ENCODE measurements at regions not wholly inside any gene's neighbourhood (a gene's known extent, or its start where the extent isn't known, plus 50 kb on each side); places are given as distances from the start of the nearest gene placed in this dataset.
"Not testable (repeated sequence)": the region's sequence is repeated elsewhere in the genome, so short reads cannot be mapped to it uniquely, and the experiment has no call there.

DNA sequence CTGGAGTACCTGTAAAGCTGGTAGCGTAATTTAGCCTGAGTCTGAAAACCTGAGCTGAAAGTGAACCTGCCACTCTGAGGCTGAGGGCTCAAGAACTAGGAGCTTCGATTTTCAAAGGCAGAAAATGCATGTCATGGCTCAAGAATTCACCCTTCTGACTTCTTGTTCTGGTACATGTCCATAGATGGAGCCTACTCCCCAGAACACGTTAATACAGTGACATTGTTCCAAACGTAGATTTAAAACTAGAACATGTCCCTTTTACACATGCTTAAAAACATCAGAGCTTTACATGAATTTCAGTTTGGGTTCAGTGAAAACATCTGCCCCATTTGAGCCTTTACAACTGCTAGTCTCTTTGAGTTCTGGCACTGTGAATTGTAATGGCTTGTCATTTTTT, 115.5 kb upstream of the WDR1 start:
- DNase-seq: no peak
- Histone ChIP-seq H3K4me1 (ENCODE audit: control extremely low read depth in 1 of 4, control insufficient read depth in 4 of 4, insufficient read depth in 4 of 4, low read length in 3 of 4) (no peaks in the 10 kb centered on the region), H3K4me3 (ENCODE audit: control insufficient read depth in 1 of 7, extremely low read depth in 1 of 7, insufficient read depth in 4 of 7, low read depth in 2 of 7, low read length in 6 of 7) (no peak overlapping the region), H3K27me3 (replicated peaks in 2 of 5; ENCODE audit: control insufficient read depth in 4 of 5, insufficient read depth in 5 of 5, low read length in 4 of 5) (peaks cover 0 to 5% (median 0%) of the 10 kb centered on the region in 5 experiments), H3K36me3 (ENCODE audit: control insufficient read depth in 4 of 4, insufficient read depth in 4 of 4, low read length in 3 of 4) (no peaks in the 10 kb centered on the region), H3K27ac (ENCODE audit: insufficient read depth in 1 of 2, low read depth in 1 of 2, low read length in 2 of 2, poor library complexity in 1 of 2, severe bottlenecking in 2 of 2) (no peak overlapping the region), H3K9me3 (ENCODE audit: control extremely low read depth in 1 of 5, control insufficient read depth in 4 of 5, insufficient read depth in 2 of 5, low read depth in 1 of 5, low read length in 4 of 5) (no peaks in the 10 kb centered on the region)
- CTCF ChIA-PET: no interaction called here
- no CpG with 5 or more reads among the region's 4 CpGs for WGBS (ENCODE audit: insufficient coverage)
- POLR2A ChIA-PET: no interaction called here

DNA sequence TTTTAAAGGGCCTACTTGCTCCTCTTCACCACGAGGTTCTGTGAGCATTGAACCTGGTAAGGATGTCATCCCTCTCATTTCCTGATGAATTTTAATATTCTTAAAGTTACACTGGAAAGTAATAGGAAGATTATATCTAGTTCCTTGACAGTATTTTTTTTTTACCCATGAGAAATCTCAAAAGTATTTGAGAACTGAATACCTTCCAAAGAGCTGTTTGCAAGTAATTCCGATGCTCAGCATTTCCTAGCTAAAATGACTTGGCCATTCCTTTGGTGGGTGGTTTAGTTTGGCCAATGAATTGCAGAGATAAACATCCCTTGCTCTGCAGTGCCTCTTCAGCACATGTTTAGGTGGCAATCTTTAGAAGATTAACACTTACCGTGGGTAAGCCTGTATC, 110.2 kb upstream of the WDR1 start:
- WGBS (ENCODE audit: insufficient coverage): no CpG with 5 or more reads among the region's 3 CpGs
- Histone ChIP-seq H3K4me1 (ENCODE audit: control extremely low read depth in 1 of 4, control insufficient read depth in 4 of 4, insufficient read depth in 4 of 4, low read length in 3 of 4) (no peaks in the 10 kb centered on the region), H3K27ac (ENCODE audit: insufficient read depth in 1 of 2, low read depth in 1 of 2, low read length in 2 of 2, poor library complexity in 1 of 2, severe bottlenecking in 2 of 2) (no peak overlapping the region), H3K36me3 (ENCODE audit: control insufficient read depth in 4 of 4, insufficient read depth in 4 of 4, low read length in 3 of 4) (no peaks in the 10 kb centered on the region), H3K9me3 (ENCODE audit: control extremely low read depth in 1 of 5, control insufficient read depth in 4 of 5, insufficient read depth in 2 of 5, low read depth in 1 of 5, low read length in 4 of 5) (no peaks in the 10 kb centered on the region), H3K27me3 (replicated peaks in 2 of 5; ENCODE audit: control insufficient read depth in 4 of 5, insufficient read depth in 5 of 5, low read length in 4 of 5) (no peaks in the 10 kb centered on the region), H3K4me3 (ENCODE audit: control insufficient read depth in 1 of 7, extremely low read depth in 1 of 7, insufficient read depth in 4 of 7, low read depth in 2 of 7, low read length in 6 of 7) (no peak overlapping the region)
- ChIA-PET CTCF (no interaction called here), POLR2A (no interaction called here)
- no peak for DNase-seq

DNA sequence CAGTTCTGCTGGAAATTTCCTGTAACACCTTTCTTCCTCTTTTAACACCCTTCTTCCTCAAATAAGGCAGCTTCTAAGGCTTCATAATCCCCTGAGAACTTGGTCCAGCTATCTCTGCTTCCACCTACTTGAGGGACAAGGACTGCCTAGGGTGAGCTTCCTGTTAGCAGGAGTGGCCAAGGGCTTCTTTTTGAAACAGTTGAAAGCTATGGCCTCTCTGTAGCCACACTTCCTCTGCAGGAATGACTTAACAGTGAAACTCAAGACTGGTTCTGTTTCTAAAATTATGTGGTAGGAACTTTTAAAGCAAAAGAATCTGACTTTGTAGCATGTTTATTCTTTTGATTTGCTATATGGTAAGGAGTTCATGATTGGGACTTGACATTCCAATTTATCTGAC, 108.5 kb upstream of the WDR1 start:
- ChIA-PET POLR2A (no interaction called here), CTCF (no interaction called here)
- Histone ChIP-seq H3K9me3 (ENCODE audit: control extremely low read depth in 1 of 5, control insufficient read depth in 4 of 5, insufficient read depth in 2 of 5, low read depth in 1 of 5, low read length in 4 of 5) (no peaks in the 10 kb centered on the region), H3K27me3 (replicated peaks in 2 of 5; ENCODE audit: control insufficient read depth in 4 of 5, insufficient read depth in 5 of 5, low read length in 4 of 5) (no peaks in the 10 kb centered on the region), H3K4me1 (ENCODE audit: control extremely low read depth in 1 of 4, control insufficient read depth in 4 of 4, insufficient read depth in 4 of 4, low read length in 3 of 4) (no peaks in the 10 kb centered on the region), H3K27ac (ENCODE audit: insufficient read depth in 1 of 2, low read depth in 1 of 2, low read length in 2 of 2, poor library complexity in 1 of 2, severe bottlenecking in 2 of 2) (no peak overlapping the region), H3K36me3 (ENCODE audit: control insufficient read depth in 4 of 4, insufficient read depth in 4 of 4, low read length in 3 of 4) (no peaks in the 10 kb centered on the region), H3K4me3 (ENCODE audit: control insufficient read depth in 1 of 7, extremely low read depth in 1 of 7, insufficient read depth in 4 of 7, low read depth in 2 of 7, low read length in 6 of 7) (no peak overlapping the region)
- no peak for DNase-seq

DNA sequence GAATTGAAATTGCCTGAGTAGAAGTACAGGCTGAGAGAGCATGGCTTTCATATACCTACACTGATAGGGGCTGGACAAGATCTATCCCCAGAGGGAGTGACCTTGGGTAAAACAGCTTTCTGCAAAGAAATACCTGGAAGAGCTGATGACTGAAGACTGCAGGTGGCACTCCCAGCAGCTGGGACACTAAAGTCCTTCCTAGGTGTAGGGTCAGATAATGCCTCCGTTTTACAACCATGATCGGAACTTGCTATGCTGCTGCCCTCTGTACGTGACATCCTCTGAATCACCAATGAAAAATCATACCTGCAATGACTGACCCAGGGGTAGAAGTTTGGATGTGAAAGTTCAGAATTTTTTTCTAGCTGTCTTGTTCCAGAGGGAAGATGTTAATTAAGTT, 107.2 kb upstream of the WDR1 start:
- CTCF ChIA-PET: no interaction called here
- H3K27ac ChIP-seq (ENCODE audit: insufficient read depth in 1 of 2, low read depth in 1 of 2, low read length in 2 of 2, poor library complexity in 1 of 2, severe bottlenecking in 2 of 2): no peak overlapping the region
- no peaks in the 10 kb centered on the region for H3K36me3 ChIP-seq (ENCODE audit: control insufficient read depth in 4 of 4, insufficient read depth in 4 of 4, low read length in 3 of 4)
- no peaks in the 10 kb centered on the region for H3K27me3 ChIP-seq (replicated peaks in 2 of 5; ENCODE audit: control insufficient read depth in 4 of 5, insufficient read depth in 5 of 5, low read length in 4 of 5)
- no peak for DNase-seq
- no CpG with 5 or more reads among the region's 3 CpGs for WGBS (ENCODE audit: insufficient coverage)
- H3K4me1 ChIP-seq (ENCODE audit: control extremely low read depth in 1 of 4, control insufficient read depth in 4 of 4, insufficient read depth in 4 of 4, low read length in 3 of 4): no peaks in the 10 kb centered on the region
- no peak overlapping the region for H3K4me3 ChIP-seq (ENCODE audit: control insufficient read depth in 1 of 7, extremely low read depth in 1 of 7, insufficient read depth in 4 of 7, low read depth in 2 of 7, low read length in 6 of 7)
- POLR2A ChIA-PET: interaction anchor here (0.7 to 1.2 kb wide), 2 partner anchors 26 to 260 kb away, joined by 3 read pairs; no protein-coding TSS in a partner anchor
- H3K9me3 ChIP-seq (ENCODE audit: control extremely low read depth in 1 of 5, control insufficient read depth in 4 of 5, insufficient read depth in 2 of 5, low read depth in 1 of 5, low read length in 4 of 5): no peaks in the 10 kb centered on the region

- H3K36me3 ChIP-seq (ENCODE audit: control insufficient read depth in 4 of 4, insufficient read depth in 4 of 4, low read length in 3 of 4); H3K9me3 ChIP-seq (ENCODE audit: control extremely low read depth in 1 of 5, control insufficient read depth in 4 of 5, insufficient read depth in 2 of 5, low read depth in 1 of 5, low read length in 4 of 5); POLR2A ChIA-PET; H3K27ac ChIP-seq (ENCODE audit: insufficient read depth in 1 of 2, low read depth in 1 of 2, low read length in 2 of 2, poor library complexity in 1 of 2, severe bottlenecking in 2 of 2); H3K4me3 ChIP-seq (ENCODE audit: control insufficient read depth in 1 of 7, extremely low read depth in 1 of 7, insufficient read depth in 4 of 7, low read depth in 2 of 7, low read length in 6 of 7); H3K4me1 ChIP-seq (ENCODE audit: control extremely low read depth in 1 of 4, control insufficient read depth in 4 of 4, insufficient read depth in 4 of 4, low read length in 3 of 4); CTCF ChIA-PET; H3K27me3 ChIP-seq (replicated peaks in 2 of 5; ENCODE audit: control insufficient read depth in 4 of 5, insufficient read depth in 5 of 5, low read length in 4 of 5); DNase-seq: not testable (repeated sequence)
- no CpG with 5 or more reads among the region's 3 CpGs for WGBS (ENCODE audit: insufficient coverage)
Measured at GRCh38 chr4:10213481-10213880, 96.9 kb upstream of the WDR1 start.

GRCh38 chr4:10212901-10213300, 96.3 kb upstream of the WDR1 start:
- WGBS (ENCODE audit: insufficient coverage): no CpG with 5 or more reads among the region's 3 CpGs
- POLR2A ChIA-PET: no interaction called here
- peaks cover 0 to 5% (median 0%) of the 10 kb centered on the region in 5 experiments for H3K27me3 ChIP-seq (replicated peaks in 2 of 5; ENCODE audit: control insufficient read depth in 4 of 5, insufficient read depth in 5 of 5, low read length in 4 of 5)

GRCh38 chr4:10212400-10212799, 95.8 kb upstream of the WDR1 start:
- H3K4me3 ChIP-seq (ENCODE audit: control insufficient read depth in 1 of 7, extremely low read depth in 1 of 7, insufficient read depth in 4 of 7, low read depth in 2 of 7, low read length in 6 of 7): no peak overlapping the region
- DNase-seq: no peak
- no CpG with 5 or more reads among the region's 2 CpGs for WGBS (ENCODE audit: insufficient coverage)
- ChIA-PET POLR2A (no interaction called here), CTCF (no interaction called here)
- H3K4me1 ChIP-seq (ENCODE audit: control extremely low read depth in 1 of 4, control insufficient read depth in 4 of 4, insufficient read depth in 4 of 4, low read length in 3 of 4): no peaks in the 10 kb centered on the region
- peaks cover 0 to 4% (median 0%) of the 10 kb centered on the region in 5 experiments for H3K9me3 ChIP-seq (ENCODE audit: control extremely low read depth in 1 of 5, control insufficient read depth in 4 of 5, insufficient read depth in 2 of 5, low read depth in 1 of 5, low read length in 4 of 5)
- H3K27me3 ChIP-seq (replicated peaks in 2 of 5; ENCODE audit: control insufficient read depth in 4 of 5, insufficient read depth in 5 of 5, low read length in 4 of 5): peaks cover 0 to 5% (median 0%) of the 10 kb centered on the region in 5 experiments
- no peaks in the 10 kb centered on the region for H3K36me3 ChIP-seq (ENCODE audit: control insufficient read depth in 4 of 4, insufficient read depth in 4 of 4, low read length in 3 of 4)
- H3K27ac ChIP-seq (ENCODE audit: insufficient read depth in 1 of 2, low read depth in 1 of 2, low read length in 2 of 2, poor library complexity in 1 of 2, severe bottlenecking in 2 of 2): no peak overlapping the region

More at GRCh38 chr4:10212901-10213300, 96.3 kb upstream of the WDR1 start:
- Histone ChIP-seq H3K4me1 (ENCODE audit: control extremely low read depth in 1 of 4, control insufficient read depth in 4 of 4, insufficient read depth in 4 of 4, low read length in 3 of 4) (no peaks in the 10 kb centered on the region), H3K4me3 (ENCODE audit: control insufficient read depth in 1 of 7, extremely low read depth in 1 of 7, insufficient read depth in 4 of 7, low read depth in 2 of 7, low read length in 6 of 7) (no peak overlapping the region), H3K27ac (ENCODE audit: insufficient read depth in 1 of 2, low read depth in 1 of 2, low read length in 2 of 2, poor library complexity in 1 of 2, severe bottlenecking in 2 of 2) (no peak overlapping the region), H3K36me3 (ENCODE audit: control insufficient read depth in 4 of 4, insufficient read depth in 4 of 4, low read length in 3 of 4) (no peaks in the 10 kb centered on the region), H3K9me3 (ENCODE audit: control extremely low read depth in 1 of 5, control insufficient read depth in 4 of 5, insufficient read depth in 2 of 5, low read depth in 1 of 5, low read length in 4 of 5) (peaks cover 0 to 4% (median 0%) of the 10 kb centered on the region in 5 experiments)
- no peak for DNase-seq
- CTCF ChIA-PET: no interaction called here
